Testis (tissue), 2 donors: ENCODE measurements at regions not wholly inside any gene's neighbourhood (a gene's known extent, or its start where the extent isn't known, plus 50 kb on each side); places are given as distances from the start of the nearest gene placed in this dataset.

ENCODE experiments used
- DNase-seq: peaks from one replicate; pipeline ENCODE4 v3.0.0-alpha.2; 2019
- H3K27ac ChIP-seq, 2 donors: fragments of 200-600 bp; sonication (generic); one replicate each; pipeline ENCODE4 v1.5.1; 2019
- H3K27me3 ChIP-seq: fragments of 200-600 bp; sonication (generic); one replicate; pipeline ENCODE4 v1.5.1; 2019
- H3K36me3 ChIP-seq: fragments of 200-600 bp; sonication (generic); one replicate; pipeline ENCODE4 v1.5.1; 2017; ENCODE audit warnings: low read depth; ENCODE audit errors: missing control alignments
- H3K4me1 ChIP-seq: fragments of 200-600 bp; sonication (generic); one replicate; pipeline ENCODE4 v1.5.1; 2019
- H3K4me3 ChIP-seq, 2 donors: fragments of 200-600 bp; sonication (generic); one replicate each; pipeline ENCODE4 v1.5.1; 2017 to 2019
- H3K9me3 ChIP-seq: fragments of 200-600 bp; sonication (generic); one replicate; pipeline ENCODE4 v1.5.1; 2017
- POLR2A ChIP-seq: fragments of 450-650 bp; IDR thresholded peaks from one replicate; pipeline ENCODE4 v1.6.1; 2017; ENCODE audit warnings: antibody characterized with exemption, mild to moderate bottlenecking, moderate library complexity
- WGBS, 2 donors: methylation state at CpG; one replicate each; pipeline ENCODE4 v1.1.5; 2018; 5-methylcytosine and 5-hydroxymethylcytosine counted together
- intact Hi-C: fragments of 100-400 bp; cut with DNase I; formaldehyde crosslinking; loops from one replicate; pipeline ENCODE4 v1.15.1; 2023; ENCODE audit warnings: low total_unique reads
- TF ChIP-seq, protein P1 (sequence below), 3 experiments: fragments of 450-650 bp in 2 of 3; fragments of 200-600 bp in 1 of 3; sonication (generic) in 1 of 3; IDR thresholded peaks; one replicate each; pipeline ENCODE4 v1.5.1; 2016 to 2019; ENCODE audit warnings: antibody characterized with exemption in 3 of 3, mild to moderate bottlenecking in 2 of 3, moderate library complexity in 1 of 3

GRCh38 chr6:19637010-19637409 is 200.2 kb upstream of the ID4 start:
- H3K27ac ChIP-seq = no peak overlapping the region
- 76 to 86% methylated on average over 1 of the region's 1 CpG for WGBS, 2 donors
- no peak for DNase-seq
- H3K27me3 ChIP-seq = no peaks in the 10 kb centered on the region
- TF ChIP-seq POLR2A = no peak
- TF ChIP-seq, protein P1, sequence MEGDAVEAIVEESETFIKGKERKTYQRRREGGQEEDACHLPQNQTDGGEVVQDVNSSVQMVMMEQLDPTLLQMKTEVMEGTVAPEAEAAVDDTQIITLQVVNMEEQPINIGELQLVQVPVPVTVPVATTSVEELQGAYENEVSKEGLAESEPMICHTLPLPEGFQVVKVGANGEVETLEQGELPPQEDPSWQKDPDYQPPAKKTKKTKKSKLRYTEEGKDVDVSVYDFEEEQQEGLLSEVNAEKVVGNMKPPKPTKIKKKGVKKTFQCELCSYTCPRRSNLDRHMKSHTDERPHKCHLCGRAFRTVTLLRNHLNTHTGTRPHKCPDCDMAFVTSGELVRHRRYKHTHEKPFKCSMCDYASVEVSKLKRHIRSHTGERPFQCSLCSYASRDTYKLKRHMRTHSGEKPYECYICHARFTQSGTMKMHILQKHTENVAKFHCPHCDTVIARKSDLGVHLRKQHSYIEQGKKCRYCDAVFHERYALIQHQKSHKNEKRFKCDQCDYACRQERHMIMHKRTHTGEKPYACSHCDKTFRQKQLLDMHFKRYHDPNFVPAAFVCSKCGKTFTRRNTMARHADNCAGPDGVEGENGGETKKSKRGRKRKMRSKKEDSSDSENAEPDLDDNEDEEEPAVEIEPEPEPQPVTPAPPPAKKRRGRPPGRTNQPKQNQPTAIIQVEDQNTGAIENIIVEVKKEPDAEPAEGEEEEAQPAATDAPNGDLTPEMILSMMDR (IDR thresholded peaks at IDR 0.05) = no peak
- H3K36me3 ChIP-seq = no peaks in the 10 kb centered on the region
- H3K9me3 ChIP-seq = no peaks in the 10 kb centered on the region
- intact Hi-C loops = no loop called here
- no peak overlapping the region for H3K4me3 ChIP-seq
- no peaks in the 10 kb centered on the region for H3K4me1 ChIP-seq

- 93 to 100% methylated on average over 3 to 9 of the region's 9 CpGs for WGBS, 2 donors
- Histone ChIP-seq H3K36me3 (no peaks in the 10 kb centered on the region), H3K4me3 (no peak overlapping the region), H3K9me3 (no peaks in the 10 kb centered on the region), H3K27ac (no peak overlapping the region), H3K27me3 (no peaks in the 10 kb centered on the region), H3K4me1 (no peaks in the 10 kb centered on the region)
- TF ChIP-seq, protein P1 (IDR thresholded peaks at IDR 0.05) = no peak
- TF ChIP-seq POLR2A = no peak
- DNase-seq = no peak
- intact Hi-C loops = no loop called here
Observed at GRCh38 chr6:19638931-19639330, 198.2 kb upstream of the ID4 start.

DNA sequence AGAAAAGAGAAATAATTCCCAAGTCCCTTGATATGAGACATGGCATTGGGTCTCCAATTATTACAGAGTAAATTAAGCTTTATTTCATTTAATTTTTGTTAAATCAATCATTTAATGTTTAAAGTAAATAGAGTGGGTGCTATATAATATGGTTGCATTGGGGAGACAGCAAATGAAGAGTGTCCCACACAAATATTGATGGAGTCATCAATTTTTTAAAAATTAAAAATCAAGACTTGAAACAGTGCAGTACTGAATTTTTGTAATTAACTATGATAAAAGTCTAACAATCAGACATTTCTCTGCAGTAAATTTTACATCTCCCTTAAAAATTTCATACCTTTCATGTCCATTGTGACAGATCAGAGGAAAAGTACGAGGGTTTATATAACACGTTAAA is 193.9 kb upstream of the ID4 start:
- DNase-seq = no peak
- H3K27me3 ChIP-seq = no peaks in the 10 kb centered on the region
- intact Hi-C loops = no loop called here
- H3K4me3 ChIP-seq = no peak overlapping the region
- WGBS, 2 donors = 90 to 93% methylated on average over 2 of the region's 2 CpGs
- H3K9me3 ChIP-seq = no peaks in the 10 kb centered on the region
- no peak overlapping the region for H3K27ac ChIP-seq
- TF ChIP-seq POLR2A = no peak
- TF ChIP-seq, protein P1 (IDR thresholded peaks at IDR 0.05) = no peak
- no peaks in the 10 kb centered on the region for H3K4me1 ChIP-seq
- no peaks in the 10 kb centered on the region for H3K36me3 ChIP-seq

DNA sequence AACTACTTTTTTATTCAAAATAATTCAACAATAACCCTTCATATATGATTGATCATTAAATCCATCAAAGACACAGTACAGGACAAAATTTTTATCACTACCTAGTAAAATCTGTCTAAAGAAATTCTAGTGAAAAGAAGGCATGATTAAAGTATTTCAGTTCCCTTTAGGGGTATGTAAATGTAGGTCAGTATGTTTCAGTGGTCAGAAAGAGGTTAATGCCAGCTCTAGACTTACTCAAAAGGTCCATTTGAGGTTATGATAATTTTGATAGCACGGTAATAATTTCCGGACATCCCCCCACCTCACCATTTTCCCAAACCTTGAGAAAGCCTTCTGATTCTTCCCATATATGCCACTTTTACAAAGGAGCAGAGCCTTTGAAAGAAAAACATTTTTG is 193.5 kb upstream of the ID4 start:
- H3K36me3 ChIP-seq = no peaks in the 10 kb centered on the region
- TF ChIP-seq POLR2A = no peak
- TF ChIP-seq, protein P1 (IDR thresholded peaks at IDR 0.05) = no peak
- H3K9me3 ChIP-seq = no peaks in the 10 kb centered on the region
- H3K4me1 ChIP-seq = no peaks in the 10 kb centered on the region
- WGBS, 2 donors = 73 to 80% methylated on average over 2 of the region's 2 CpGs
- no peak overlapping the region for H3K27ac ChIP-seq
- DNase-seq = no peak
- H3K4me3 ChIP-seq = no peak overlapping the region
- intact Hi-C loops = no loop called here
- H3K27me3 ChIP-seq = no peaks in the 10 kb centered on the region

DNA sequence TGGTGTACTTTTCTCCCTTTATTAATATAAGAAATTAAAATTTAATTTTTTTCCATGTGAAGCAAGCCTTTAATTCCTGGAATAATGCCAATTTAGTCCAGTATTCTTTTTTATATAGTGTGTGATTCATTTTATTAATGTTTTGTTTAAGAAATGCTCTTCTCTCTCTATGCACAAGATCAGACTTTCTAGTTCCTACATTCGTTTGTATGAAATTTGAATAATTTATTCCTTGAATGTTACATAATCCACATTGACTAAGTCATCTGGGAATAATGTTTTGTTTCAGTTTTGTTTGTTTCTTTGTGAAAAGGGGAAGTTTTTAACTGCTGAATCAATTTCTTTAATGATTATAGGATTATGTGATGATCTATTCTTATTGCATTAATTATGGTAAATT is 181.4 kb upstream of the ID4 start:
- no peak overlapping the region for H3K27ac ChIP-seq
- no peak for DNase-seq
- TF ChIP-seq POLR2A = no peak
- no peaks in the 10 kb centered on the region for H3K36me3 ChIP-seq
- H3K9me3 ChIP-seq = no peaks in the 10 kb centered on the region
- intact Hi-C loops = no loop called here
- H3K27me3 ChIP-seq = no peaks in the 10 kb centered on the region
- 68 to 82% methylated on average over 1 of the region's 1 CpG for WGBS, 2 donors
- no peaks in the 10 kb centered on the region for H3K4me1 ChIP-seq
- no peak overlapping the region for H3K4me3 ChIP-seq
